Esophagus muscularis mucosa (tissue), 3 donors: ENCODE measurements at regions not wholly inside any gene's neighbourhood (a gene's known extent, or its start where the extent isn't known, plus 50 kb on each side); places are given as distances from the start of the nearest gene placed in this dataset.

Experiments
- EP300 ChIP-seq: sonication (generic); formaldehyde crosslinking; IDR thresholded peaks from one replicate; pipeline ENCODE4 v1.6.1; 2017; ENCODE audit warnings: antibody characterized with exemption
- TF ChIP-seq, protein P1 (sequence below), 3 experiments: fragments of 200-600 bp in 2 of 3; fragments of 450-650 bp in 1 of 3; sonication (generic) in 2 of 3; IDR thresholded peaks; one replicate each; pipeline ENCODE4 v1.5.1; 2017 to 2019; ENCODE audit warnings: antibody characterized with exemption in 3 of 3, mild to moderate bottlenecking in 2 of 3, moderate library complexity in 1 of 3

DNA sequence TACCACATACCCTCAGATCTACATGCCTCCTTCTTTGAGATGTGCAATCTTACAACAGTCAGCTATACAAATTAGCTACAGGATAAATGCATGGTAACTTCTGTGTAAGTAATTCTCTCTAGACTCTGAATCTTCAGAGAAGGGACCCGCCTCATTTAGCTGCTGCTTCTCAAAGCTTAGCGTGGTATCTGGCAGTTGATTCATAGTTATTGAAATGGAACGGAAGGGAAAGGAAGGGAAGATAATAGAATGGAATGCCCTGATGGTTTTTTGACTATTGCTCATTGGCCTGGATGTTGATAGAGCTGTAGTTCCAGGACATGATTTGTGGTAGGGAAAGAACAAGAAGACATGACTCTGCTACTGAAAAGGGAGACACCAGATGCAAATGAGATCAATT, 498.1 kb upstream of the CRIM1 start:
- TF ChIP-seq, protein P1, sequence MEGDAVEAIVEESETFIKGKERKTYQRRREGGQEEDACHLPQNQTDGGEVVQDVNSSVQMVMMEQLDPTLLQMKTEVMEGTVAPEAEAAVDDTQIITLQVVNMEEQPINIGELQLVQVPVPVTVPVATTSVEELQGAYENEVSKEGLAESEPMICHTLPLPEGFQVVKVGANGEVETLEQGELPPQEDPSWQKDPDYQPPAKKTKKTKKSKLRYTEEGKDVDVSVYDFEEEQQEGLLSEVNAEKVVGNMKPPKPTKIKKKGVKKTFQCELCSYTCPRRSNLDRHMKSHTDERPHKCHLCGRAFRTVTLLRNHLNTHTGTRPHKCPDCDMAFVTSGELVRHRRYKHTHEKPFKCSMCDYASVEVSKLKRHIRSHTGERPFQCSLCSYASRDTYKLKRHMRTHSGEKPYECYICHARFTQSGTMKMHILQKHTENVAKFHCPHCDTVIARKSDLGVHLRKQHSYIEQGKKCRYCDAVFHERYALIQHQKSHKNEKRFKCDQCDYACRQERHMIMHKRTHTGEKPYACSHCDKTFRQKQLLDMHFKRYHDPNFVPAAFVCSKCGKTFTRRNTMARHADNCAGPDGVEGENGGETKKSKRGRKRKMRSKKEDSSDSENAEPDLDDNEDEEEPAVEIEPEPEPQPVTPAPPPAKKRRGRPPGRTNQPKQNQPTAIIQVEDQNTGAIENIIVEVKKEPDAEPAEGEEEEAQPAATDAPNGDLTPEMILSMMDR (IDR thresholded peaks at IDR 0.05) = no peak
- TF ChIP-seq EP300 = no peak
